GM19324 (cell line): ENCODE measurements at regions not wholly inside any gene's neighbourhood (a gene's known extent, or its start where the extent isn't known, plus 50 kb on each side); places are given as distances from the start of the nearest gene placed in this dataset.
"Not testable (repeated sequence)": the region's sequence is repeated elsewhere in the genome, so short reads cannot be mapped to it uniquely, and the experiment has no call there.

Experiments used
- ATAC-seq: cut with Tn5 transposase; IDR thresholded peaks from one replicate; pipeline ENCODE4 v1.9.1; 2021; ENCODE audit warnings: mild to moderate bottlenecking, moderate library complexity; ENCODE audit not compliant: unreplicated experiment, low FRiP score

DNA sequence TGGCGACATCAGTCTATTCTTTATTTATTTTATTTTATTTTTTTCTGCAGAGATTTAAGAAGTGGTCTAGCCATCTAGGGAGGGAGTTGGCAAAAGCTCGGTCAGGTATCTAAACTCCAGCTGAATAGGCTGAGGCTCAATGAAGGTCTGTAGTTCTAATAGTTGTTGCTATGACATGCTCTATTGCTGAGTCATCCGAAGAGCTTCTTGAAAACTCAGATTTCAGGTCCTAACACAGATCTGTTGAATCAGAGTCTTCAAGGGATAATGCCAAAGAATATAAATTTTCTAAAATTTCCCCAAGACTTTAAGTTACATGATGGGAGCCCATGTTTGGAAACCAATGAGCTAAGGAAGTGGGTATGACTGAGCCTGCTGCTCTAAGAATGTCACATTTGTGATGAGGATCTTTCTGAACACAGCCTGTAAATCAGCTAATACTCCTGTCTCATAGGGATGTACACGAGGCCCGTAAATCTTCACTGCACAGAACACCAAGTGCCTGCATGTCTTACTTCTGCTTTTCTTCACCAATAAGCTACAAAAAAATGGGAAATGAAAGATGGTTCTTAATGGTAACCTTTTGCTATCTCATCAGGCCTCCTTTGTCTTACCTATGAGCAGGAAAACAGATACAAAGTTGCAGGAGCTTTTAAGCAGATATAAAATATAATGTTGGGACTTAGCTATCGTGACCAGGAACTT lies 901.4 kb upstream of the API5 start:
- ATAC-seq = no peak

DNA sequence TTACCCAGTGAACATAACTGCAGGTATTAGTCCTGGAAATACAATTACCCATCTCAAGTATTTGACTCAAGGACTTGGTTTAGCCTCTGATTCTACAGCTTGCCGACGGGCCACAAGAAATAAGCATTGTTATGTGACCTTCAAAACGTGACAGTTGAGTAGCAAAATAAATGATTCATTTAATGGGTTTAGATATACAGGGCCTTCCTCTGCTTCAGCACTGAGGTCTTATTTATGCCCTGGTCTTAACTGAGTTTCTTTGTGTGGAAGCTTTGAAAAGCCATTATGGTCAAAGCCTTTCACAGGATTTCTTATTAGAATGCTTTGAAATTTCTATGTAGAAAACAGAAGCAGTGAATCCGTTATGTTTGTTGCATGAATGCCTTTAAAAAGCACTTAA lies 899.2 kb upstream of the API5 start:
- ATAC-seq = no peak

DNA sequence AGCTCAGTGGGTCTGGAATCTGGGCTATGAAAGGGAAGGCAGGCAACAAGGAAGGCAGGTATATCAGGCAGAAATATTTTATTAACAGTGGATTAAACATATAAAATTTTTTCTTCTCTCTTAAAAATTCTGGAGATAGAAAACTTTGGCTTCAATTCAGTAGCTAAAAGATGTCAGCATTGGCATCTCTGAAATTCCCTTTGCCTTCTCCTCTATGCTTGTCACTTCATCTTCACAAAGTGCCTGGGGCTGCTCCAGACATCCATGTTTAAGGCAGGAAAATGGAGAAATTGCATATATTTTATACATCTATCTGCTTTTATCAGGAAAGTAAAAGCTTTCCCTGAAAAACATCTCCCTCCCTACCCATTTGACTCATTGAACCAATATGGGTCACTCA lies 894.1 kb upstream of the API5 start:
- no peak for ATAC-seq

GRCh38 chr11:42422090-42422489 lies 889.7 kb upstream of the API5 start:
- no peak for ATAC-seq

GRCh38 chr11:42434911-42435310 lies 876.9 kb upstream of the API5 start:
- not testable (repeated sequence) for ATAC-seq

- ATAC-seq = no peak
Measured at GRCh38 chr11:42444406-42444805, 867.4 kb upstream of the API5 start.

DNA sequence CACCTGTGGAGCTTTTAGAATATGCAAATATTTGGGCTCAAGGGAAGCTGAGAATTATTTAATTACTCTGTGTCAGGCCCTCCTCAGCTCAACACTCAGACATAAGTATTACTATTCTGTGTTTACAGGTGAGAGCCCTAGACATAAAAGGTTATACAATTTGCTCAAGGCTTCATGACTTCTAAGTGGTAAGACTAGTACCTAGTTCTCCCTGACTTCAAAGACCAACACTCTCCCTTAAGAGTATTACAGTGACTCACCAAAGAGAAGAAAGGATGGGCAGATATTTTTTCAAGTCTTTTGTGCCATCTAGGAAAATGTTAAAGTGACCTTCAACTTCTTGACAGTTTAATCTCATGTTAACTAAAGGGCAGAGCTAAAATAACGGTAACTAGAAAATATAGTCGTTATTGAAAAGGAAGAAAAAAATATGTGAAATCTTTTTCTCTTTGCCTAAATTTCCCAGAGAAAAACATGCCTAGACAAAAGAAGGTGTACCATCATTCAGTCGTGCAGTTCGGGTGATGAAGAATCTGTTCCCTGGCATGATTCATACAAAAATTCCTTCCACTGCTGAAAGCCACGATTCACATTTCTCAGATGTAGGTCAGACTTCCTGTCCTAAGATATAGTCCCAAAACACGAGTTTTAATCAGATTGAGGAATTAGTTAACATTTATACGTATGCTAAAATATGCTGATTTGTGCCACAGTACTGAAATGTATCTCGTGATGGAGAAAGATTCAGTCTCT lies 849.1 kb upstream of the API5 start:
- ATAC-seq = no peak

- ATAC-seq = no peak
Measured at GRCh38 chr11:42465623-42466022, 846.2 kb upstream of the API5 start.

DNA sequence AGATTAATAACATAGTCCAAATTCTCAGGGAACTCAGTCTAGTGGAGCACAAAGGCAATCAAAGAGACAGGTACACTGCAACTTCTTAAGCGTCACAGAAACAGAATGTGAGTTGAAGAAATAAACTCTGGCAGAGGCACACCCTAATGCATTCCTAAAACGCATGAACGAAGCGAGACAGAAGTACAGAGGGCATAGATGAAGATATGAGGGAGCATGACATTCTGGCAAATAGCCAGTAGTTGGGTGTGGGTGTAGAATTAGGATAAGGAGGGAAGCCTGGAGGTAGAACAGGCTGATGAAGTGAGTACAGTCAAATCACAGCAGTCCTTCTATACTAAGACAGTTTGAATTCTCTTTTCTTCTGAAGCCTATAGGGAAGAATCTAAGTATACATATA lies 838.7 kb upstream of the API5 start:
- ATAC-seq = no peak

DNA sequence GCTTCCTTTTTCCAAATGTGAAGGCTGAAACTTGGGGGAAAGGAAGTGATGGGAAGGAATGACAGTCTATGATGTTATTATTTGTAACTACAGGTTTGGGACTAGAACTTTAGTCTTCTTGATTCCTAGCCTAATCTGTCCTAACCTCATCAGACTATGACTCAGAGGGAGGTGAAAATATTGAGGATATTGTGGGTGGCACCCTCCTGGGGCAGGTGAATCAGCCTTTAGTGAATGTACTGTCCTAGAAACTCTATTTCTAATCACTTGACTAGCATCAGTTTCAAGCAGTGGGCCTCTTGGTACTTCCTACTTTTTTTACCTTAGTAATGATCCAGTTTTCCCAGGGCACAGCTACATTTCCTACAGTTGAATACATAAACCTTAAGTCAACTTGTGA lies 829.0 kb upstream of the API5 start:
- ATAC-seq = no peak

DNA sequence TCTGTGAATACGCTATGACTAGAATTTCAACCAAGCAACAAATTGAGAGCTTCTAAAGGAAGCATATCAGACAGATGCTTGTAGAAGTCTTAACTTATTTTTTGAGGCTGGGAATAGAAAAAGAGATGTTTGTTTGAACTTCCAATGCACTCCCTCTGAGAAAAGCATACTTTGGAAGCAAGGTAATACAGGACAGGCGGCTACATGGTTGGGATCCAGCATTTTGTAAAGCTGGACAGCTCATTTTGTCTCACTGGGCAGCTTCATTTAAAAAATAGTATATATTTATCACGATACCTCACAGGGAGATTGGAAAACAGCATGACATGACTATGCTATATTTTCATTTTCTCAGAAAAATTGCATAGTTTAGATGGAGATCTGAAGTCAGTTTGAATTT lies 821.3 kb upstream of the API5 start:
- ATAC-seq = no peak

- no peak for ATAC-seq
Measured at GRCh38 chr11:42494459-42494858, 817.3 kb upstream of the API5 start.

DNA sequence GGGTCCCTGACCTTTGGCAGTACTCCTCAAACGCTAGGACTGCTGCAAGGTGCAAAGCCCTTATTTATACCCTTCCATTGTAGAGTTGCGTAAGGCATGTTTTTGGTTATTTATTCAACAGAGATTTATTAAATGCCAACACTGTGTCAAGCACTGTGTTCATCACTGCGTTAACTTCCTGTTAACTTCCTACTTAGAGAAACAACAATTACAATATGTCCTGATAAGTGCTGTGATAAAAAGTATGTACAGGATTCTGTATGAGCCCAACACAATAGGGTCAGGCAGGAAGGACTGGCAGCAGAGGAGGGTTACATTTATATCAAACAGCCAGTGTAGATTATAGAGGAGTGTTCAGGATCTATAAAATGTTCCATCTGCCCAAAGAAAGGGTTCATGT lies 812.8 kb upstream of the API5 start:
- ATAC-seq = no peak

DNA sequence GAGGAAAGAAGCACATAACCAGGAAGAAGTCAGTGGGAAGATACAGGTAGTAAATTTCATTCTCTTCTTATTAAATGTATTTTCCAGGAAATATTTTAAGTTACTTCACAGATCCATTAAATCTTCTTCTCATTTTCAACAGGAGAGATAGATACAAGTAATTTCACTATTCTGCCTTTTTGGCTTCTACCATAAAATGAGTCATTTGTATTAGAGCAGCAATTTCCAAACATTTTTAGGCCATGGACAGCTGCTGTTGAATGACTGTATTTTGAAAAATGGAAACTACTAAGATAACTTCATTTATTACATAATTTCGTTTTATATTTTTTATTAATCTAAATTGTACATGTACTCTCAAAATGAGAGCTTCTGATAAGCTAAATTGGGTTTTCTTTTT lies 809.6 kb upstream of the API5 start:
- no peak for ATAC-seq

DNA sequence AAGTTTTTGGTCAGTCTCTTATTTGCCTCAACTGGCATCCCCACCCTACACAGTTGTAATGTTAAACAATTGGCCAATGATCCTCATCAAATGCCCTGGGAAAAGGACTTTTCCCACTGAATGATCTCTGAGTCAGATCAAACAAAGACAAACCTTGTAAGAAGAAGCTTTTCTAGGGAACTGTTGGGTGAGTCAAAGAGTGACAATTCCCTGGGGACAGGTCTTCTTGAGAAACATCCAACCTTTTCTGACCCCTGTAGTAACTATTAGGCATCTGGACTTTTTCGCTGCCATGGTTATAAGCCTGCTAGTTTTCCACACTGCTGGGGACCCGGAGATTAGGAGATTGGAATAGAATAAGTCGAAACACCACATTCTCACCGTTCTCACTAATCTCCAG lies 789.8 kb upstream of the API5 start:
- no peak for ATAC-seq

- peak; percentile 80 for ATAC-seq
Measured at GRCh38 chr11:42524534-42525227, 787.1 kb upstream of the API5 start.

DNA sequence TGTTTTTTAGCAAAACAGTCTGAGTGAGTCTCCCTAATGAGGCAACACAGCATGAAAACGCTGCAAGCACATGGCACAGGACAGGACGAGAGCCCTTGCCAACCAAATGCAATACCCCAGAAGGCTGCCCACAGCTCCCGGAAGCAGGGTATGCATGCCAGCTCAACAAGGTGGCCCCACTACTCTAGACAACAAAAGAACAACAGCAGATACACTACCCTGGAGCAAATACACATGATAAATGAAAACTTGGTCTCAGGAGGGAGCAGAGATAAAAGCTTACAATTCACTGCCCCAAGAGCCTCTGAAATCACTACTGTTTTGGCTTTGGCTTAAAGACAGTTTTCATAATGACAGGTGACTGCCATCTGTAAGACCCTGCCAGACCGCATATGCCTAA lies 785.4 kb upstream of the API5 start:
- no peak for ATAC-seq

GRCh38 chr11:42528471-42528870 lies 783.3 kb upstream of the API5 start:
- ATAC-seq = no peak

DNA sequence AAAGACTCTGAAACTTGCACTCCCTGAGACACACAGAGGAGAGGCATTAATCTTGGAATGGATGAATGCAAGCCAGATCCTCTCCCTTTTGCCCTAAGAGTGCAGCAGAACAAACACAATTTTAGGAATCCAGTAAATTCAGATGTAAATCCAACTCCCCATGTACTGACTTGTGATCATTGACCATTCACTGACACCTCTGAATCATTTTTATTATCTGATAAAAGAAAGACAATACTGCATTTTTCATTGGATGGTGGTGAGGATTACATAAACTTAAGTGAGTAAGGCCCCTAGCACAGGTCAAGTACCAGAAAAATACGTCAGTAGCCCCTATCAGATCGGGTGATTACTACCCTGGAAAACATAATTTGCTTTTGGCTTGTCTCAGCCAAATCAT lies 782.9 kb upstream of the API5 start:
- no peak for ATAC-seq

GRCh38 chr11:42536611-42537360 lies 775.0 kb upstream of the API5 start:
- no peak for ATAC-seq

GRCh38 chr11:42542336-42542735 lies 769.5 kb upstream of the API5 start:
- no peak for ATAC-seq
